NCI-H82 treated with DMSO at 0.1 percent for 48 hours (cell line): ENCODE measurements at regions not wholly inside any gene's neighbourhood (a gene's known extent, or its start where the extent isn't known, plus 50 kb on each side); places are given as distances from the start of the nearest gene placed in this dataset.

Source experiments
- DNase-seq: peaks from one replicate; lab custom pipeline; 2025; ENCODE audit not compliant: unreplicated experiment; lab: John Stamatoyannopoulos, UW

DNA sequence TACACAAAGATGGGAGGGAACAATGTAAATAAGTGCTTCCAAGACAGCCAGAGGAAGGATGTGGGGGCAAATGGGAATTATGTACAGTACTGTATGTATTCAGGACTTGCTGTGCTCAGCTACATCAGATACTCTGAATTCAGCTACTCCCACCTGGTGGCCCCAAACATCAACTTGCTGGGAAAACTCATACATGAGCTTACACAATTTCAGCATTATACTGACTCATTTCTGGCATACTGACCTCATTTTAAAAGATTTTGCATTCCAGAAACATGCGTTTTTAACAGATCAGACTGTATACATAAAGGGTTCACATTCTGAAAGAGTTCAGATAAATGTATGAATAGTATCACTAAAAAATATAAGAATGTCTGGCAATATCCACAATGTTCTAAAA lies 59.7 kb downstream of the GPX5 start:
- DNase-seq = no peak

DNA sequence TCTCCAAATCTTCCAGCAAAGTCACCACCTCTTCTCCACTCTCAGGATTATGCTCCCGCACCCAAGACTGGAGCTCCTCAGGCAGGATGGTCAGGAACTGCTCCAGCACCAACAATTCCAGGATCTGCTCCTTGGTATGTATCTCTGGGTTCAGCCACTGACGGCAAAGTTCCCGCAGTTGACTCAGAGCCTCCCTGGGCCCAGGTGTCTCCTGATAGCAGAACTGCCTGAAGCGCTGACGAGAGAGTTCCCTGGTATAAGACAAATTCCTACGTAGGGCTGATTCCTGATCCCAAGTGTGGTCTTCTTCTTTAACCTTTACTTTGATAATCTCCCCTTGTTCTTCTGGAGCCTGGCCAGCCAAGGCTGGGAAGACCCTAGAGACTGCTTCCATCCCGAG lies 60.6 kb downstream of the GPX5 start:
- DNase-seq = no peak

DNA sequence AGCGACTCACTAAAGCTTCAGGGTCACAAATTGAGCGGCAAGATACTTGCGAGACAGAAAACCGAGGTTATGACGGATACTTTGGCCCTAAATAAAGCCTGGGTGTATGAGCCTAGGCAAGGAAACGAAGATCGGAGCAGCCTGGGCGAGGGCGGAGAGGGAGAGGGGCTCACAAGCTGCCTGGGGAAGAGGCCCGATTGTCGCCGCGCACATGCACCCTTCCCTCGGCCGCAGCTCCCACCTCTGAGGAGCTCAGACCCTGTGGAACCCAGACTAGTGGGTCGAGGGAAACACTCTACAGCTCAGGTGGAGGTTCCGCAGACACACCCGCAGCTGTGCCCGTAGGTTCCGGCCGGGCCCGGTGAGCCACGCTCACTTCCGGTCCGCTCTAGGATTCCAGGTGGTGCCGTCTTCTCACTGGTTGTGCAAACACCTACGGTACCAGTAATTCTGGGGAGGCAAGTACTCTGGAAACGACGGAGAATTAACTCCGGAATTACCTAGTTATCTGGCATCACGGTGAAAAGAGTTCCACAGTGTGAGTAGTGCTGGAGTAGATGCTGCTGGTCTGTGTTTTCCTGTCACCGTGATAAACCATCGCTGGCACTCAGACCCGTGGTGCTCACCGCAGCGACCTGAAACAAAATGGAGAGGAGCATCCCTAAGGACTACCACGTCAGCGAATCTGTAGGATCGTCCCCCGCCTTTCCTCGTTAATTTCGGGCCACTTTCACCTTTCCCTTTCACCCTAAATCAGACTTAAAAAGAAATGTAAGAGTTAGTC lies 61.5 kb downstream of the GPX5 start:
- peak; percentile 82 for DNase-seq

DNA sequence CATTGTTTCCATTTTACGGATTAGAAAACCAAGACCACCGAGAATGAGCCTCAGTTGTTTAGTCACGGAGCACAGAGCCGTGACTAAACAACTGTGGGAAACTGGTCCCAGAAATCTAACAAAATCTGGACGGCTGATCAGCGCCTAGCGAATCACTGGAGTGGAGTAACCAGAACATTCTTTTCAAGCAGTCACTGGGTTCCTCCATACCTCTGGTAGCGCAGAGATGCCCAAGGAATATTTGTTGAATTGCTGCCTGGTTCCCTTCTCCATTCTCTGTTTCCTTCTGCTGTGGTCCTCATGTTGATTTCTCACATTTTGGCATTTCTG lies 62.0 kb downstream of the GPX5 start:
- no peak for DNase-seq

DNA sequence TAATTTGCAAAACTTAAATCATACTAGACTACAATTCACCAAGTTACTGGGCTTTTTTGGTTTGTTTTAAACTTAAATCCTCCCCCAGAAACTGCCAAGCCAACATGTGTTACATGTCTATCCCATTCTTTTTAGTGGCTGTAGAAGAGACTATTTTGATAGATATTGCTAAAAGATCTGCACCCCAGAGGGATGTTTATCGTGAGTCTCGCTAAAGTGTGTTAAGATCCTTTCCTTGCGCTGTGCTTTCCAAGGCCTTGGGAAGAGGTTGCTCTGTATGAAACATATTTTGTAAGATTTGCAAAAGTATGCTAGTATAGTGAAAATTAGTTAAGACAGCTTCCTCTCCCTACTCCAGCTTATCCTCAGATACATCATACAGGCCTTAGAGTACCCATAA lies 63.0 kb downstream of the GPX5 start:
- DNase-seq = no peak

DNA sequence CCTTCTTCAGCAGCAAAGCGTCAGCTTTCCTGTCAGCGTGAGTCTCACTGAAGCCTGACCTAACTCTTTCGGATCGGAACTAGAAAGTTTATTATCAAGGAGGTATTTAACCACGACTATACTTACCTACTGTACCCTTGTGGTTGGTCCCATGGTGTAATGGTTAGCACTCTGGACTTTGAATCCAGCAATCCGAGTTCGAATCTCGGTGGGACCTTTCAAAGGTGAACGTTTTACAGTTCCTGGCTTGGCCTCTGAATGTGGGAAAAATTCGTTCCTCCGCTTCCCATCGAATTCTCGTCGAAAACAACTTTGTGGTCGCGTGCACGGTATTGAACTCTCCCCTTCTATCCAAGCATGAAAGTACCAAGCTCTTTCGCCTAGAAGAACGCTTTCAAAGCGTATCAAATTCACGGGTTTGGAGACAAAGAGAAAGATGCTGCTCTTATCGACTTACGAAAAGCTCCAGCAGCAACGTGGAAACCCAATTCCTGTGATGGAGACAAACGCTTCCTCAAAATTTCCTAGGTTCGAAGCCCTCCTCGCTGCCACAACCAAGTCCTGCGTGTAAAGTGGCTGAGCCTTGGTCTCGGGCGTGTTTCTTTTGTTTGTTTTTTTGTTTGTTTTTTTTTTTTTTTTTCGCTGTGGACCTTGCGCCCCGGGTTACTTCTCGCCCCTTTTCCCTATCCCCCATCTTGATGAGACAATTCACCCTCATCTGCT lies 63.7 kb downstream of the GPX5 start:
- DNase-seq = peak; percentile 64

DNA sequence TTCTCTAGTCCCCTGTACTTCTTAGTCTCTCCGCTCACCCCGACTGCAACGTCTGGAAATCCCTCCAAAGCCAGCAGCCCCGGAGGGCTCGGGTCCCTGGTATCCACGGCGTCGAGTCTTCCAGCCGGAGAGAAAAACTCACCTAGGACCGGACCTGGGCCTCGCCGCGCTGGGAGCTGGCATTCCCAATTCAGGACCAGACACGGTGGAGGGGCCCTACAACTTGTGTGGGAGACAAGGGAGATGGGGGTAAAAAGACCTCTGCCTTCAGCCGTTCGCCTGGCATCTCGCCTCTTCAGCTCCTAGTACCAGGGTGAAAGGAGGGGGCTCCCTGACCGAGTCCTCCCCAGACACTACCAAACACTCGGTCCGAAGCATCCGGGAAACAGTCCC lies 64.3 kb downstream of the GPX5 start:
- no peak for DNase-seq

DNA sequence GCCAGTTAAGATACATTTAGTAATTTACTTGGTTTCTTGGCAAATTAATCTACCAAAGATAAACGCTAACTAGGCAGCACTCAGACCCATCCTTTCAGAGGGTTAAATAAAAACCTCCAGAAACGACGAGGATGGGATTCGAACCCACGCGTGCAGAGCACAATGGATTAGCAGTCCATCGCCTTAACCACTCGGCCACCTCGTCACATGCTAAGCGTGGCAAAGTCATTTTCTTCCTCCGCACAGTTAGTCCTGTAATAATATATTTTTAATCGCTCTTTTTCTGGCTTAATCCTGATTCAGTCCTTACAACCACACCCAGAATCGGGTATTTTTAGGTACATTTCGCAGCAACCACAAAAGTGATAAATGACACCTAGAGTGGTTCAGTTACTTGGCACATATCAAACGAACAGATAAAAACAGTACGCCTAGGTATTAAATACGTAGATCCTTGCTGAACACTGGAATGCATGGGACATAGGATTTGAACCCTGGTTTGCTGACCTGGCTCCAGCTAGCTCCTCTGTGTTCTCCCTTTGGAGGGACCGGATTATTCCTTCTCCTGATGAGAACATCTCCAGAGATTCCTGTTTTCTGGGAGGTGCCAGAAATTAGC lies 71.6 kb downstream of the GPX5 start:
- DNase-seq = peak; percentile 77

DNA sequence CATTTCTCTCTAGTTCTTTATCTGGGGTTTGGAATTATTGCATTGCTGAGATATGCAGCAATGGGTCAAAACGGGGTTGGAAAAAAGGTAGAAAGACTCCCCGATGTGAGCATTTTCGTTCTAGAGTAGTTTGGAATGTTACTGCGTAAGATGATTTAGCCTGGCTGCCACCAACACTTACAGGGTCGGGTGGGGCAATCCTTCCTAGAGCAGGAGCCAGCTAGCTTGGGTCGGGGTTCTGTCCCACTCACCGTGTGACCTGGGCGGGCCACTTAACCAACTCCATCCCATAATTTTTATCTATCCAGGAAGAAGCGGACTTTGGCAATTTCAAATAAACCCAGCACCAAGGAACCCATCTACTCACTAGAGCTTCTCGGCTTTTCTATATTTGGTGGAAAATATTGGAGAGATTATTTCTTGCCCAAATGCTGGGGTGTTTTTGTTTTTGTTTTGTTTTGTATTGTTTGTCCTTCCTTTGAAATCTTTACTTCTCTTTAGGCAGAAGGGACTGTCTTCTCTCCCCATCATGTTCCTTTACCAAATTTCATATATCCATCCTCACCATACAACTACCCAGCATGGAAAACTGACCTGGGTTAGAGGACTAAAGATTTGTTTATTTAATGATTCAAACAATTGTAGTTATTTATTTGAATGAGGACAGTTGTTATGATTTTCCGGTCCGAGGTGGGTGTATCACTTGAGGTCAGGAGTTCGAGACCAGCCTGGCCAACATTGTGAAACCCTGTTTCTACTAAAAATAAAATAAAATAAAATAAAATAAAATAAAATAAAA lies 72.4 kb downstream of the GPX5 start:
- DNase-seq = no peak

DNA sequence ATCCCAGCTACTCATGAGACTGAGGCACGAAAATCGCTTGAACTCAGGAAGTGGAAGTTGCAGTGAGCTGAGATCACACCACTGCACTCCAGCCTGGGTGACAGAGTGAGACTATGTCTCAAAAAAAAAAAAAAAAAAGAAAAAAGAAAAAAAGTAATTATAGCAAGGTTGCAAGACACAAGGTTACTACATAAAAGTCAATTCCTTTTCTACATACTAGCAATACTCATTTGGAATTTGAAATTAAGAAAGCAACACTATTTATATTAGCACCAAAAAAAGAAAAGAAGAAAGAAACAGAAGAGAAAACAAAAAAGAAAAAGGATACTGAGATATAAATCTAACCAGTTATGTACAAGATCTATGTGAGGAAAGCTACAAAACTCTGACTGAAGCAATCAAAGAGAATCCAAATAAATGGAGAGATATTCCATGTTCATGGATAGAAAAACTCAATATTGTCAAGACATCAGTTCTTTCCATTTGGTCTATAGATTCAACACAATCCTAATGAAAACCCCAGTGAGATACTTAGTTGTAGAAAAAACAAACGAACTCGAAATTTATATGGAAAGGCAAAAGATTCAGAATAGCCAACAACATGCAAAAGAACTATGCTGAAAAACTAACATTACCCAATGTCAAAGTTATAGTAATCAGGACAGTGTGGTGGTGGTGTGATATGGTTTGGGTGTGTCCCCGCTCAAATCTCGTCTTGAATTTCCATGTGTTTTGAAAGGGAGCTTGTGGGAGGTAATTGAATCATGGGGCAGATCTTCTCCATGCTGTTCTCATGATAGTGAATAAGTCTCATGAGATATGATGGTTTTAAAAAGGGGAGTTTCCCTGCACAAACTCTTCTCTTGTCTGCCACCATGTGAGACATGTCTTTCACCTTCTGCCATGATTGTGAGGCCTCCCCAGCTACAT lies 73.3 kb downstream of the GPX5 start:
- DNase-seq = no peak

DNA sequence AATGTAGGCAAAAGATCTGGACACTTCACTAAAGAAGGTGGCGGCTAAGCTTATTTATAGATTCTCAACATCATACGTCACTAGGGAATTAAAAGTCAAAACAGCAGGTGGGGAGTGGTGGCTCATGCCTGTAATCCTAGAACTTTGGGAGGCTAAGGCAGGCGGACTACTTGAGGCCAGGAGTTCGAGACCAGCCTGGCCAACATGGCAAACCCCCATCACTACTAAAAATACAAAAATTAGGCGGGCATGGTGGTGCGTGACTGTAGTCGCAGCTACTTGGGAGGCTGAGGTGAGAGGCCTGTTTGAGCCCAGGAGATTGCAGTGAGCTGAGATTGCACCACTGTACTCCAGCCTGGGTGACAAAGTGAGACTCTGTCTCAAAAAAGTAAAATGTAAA lies 74.6 kb downstream of the GPX5 start:
- DNase-seq = no peak

DNA sequence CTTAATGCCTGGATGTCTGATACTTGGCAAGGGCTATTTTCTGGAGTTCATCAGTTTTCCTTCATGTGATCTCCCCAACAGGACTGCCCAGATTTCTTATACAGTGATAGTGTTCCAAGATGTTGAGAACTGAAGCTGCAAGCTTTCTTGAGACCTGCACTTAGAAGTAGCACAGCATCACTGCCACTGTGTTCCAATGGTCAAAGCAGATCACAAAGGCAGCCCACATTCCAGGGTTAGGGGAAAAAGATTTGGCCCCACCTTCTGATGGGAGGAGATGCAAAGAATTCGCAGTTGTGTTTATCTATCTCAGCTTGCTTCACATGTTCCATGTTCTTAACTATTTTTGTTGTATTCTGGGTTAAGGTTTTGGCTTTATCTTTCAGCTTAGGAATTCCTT lies 78.2 kb downstream of the GPX5 start:
- no peak for DNase-seq

DNA sequence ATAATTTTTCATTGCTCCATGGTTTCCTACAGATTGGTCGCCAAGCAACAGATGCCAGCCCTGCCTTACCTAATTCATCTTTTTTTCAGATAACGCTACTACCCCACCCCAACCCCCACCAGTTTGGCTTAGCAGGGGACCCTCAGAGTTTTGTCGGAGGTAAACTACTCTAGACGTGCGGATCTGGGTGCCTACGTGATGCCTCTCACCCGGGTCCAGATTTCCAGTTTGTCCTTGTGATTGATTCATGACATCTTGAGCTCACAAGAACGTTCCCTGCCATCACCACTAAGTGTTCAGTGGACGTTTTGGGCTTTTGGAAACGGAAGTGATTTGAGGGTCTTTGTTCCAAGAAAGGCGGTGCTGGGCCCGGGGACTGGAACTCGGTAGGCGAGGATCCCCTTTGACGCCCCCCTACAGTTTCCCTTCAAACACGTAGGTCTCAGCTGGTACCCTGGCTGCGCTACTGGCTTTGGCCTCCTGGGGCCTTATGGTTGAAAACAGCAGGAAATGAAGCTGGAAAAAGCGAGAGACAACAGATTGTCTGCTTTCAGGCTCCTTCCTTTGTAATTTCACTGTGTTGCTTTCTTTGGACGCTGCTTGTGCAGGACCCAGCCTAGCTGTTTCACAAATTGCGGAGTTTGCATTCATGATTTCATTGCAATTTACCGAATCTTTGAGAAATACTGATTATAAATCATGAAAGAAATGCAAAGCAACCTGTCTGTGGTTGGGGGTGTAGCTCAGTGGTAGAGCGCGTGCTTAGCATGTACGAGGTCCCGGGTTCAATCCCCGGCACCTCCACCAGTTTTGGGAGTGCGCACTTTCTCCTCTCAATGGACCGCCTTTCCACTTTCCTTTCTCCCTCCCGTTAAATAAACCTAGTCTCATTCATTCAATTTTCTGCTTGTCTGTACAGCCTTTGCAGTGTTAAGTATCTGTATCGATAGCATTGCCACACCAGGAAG lies 81.0 kb downstream of the GPX5 start:
- peak; percentile 78 for DNase-seq

DNA sequence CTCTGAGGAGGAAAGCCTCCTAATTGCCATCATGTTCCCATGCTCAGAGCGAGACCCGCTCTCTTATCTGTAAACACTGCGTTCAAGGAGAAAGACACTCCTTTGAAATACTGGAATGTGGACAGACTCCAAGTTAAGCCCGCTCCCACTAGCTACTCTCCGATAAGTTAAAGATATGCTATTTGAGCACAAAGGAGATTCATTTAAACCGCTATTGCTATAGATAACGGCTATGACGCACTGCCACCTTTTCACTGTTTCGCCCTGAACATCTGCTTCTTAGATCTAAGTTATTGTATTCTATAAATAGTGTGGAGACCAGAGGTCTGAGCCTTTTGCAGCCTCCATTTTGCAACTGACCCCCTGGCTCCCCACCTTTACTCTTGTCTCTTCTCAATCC lies 82.3 kb downstream of the GPX5 start:
- no peak for DNase-seq

DNA sequence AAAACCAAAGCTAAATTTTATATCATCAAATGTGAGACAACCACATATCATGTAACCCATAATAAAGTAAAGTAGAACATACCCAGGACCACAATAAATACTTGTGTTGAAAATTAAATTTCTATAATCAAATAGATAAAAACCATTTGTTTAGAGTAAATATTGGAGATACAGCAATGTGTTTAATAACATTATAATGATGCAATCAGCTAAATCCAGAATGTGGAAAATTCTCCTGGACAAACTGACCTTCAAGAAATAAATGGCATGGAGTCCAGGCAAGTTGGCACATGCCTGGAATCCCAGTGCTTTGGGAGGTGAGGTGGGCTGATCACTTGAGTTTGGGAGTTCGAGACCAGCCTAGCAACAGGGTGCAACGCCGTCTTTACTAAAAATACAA lies 84.0 kb downstream of the GPX5 start:
- no peak for DNase-seq

DNA sequence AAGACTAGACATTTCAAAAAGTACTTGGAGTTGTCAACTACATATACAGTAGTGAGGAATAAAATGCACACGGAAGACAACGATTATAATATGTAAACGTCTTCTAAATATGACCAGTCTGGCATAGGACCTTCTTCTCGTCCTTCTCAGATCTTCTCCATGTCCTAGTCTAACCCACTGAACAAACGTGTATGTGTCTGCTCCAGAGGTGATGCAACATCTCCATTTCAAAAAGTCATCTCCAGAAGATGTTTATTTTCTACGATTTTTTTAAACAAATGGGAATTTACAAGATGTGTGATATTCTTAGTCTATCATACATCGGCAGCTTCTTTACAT lies 89.9 kb downstream of the GPX5 start:
- DNase-seq = no peak

DNA sequence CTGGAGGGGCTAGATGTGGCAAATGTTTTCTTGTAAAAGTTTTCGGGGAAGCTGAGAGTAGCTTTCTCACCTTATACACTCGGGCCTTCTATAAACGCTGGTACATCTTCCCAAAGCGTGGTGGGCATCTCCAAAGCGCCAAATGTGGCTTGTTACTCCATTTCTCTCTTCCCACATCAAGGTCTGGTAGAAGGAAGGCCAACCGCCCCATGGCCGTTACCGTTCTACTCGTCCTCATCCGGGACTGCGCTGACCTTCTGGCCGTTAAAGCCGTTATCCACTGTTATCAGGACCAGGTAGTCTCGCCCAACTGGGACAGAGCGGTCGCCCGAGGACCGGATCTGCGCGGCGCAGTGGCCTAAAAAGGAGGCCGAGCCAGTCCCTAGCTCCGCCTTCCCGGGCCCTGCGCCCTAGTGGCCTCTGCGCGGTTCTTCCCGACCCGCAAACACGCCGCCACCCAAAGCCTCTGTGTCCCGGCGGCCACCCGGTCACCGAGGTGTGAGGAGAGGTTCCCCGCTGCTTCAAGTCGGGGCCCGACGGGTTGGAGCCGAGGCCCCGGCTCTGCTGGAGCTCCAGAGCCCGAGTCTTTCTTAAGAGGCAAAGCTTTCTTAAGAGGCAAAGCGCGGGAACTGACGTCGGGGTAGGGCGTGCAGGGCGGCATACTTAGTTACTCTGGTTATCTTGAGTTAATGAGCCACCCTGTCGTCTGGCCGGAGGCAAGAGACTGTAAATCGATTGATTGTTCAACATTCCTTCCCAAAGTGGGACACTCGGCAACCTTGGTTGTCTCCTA lies 90.5 kb downstream of the GPX5 start:
- DNase-seq = no peak

DNA sequence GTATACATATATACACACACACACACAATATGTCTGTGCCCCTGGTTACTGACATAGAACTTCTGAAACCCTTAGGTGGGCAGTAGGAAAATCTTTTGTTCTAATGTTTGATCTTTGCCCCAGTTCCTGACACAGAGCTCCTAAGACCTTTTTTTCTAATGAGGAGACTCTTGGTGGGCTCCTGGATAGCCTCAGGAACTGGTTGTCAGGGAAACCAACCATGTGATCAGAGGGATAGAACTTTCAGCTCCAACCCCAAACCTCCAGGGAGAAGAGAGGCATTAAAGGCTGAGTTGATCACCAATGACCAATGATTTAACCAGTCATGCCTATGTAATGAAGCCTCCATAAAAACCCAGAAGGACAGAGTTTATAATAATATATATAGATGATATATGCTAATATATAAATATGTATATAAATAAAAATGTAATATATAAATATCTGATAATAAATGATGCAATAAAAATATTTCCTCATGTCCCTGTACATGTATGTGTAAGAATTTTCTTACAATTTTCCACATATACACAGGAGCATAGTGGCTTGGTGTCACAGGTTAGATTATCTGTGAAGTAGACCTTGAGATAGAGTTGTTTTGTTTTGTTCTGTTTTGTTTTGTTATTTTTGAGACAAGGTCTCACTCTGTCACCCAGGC lies 93.3 kb downstream of the GPX5 start:
- no peak for DNase-seq
